Prostate gland (tissue), 2 donors: ENCODE measurements at regions not wholly inside any gene's neighbourhood (a gene's known extent, or its start where the extent isn't known, plus 50 kb on each side); places are given as distances from the start of the nearest gene placed in this dataset.
"Not testable (repeated sequence)": the region's sequence is repeated elsewhere in the genome, so short reads cannot be mapped to it uniquely, and the experiment has no call there.

ENCODE experiments used
- DNase-seq: peaks from one replicate; pipeline ENCODE4 v3.0.0-alpha.2; 2019; ENCODE audit warnings: low spot score
- H3K27ac ChIP-seq, 2 donors: fragments of 200-600 bp; sonication (generic); 2 replicates each; pipeline ENCODE4 v1.5.1; 2017 to 2019
- H3K27me3 ChIP-seq: fragments of 200-600 bp; sonication (generic); replicated peaks from 2 replicates; pipeline ENCODE4 v1.5.1; 2019; ENCODE audit not compliant: insufficient read depth
- H3K36me3 ChIP-seq, 2 donors: fragments of 200-600 bp; sonication (generic); 1 replicate in 1 of 2; 2 replicates in 1 of 2; pipeline versions ENCODE4 v1.5.1 to v1.8.1; 2017 to 2019
- H3K4me1 ChIP-seq: fragments of 200-600 bp; sonication (generic); replicated peaks from 2 replicates; pipeline ENCODE4 v1.5.1; 2019
- H3K4me3 ChIP-seq, 2 donors: fragments of 200-600 bp; sonication (generic); 2 replicates each; pipeline ENCODE4 v1.5.1; 2017 to 2019
- H3K9me3 ChIP-seq: fragments of 200-600 bp; sonication (generic); 2 replicates; pipeline ENCODE4 v1.5.1; 2017
- CTCF ChIP-seq, 4 experiments: fragments of 200-600 bp in 2 of 4; fragments of 450-650 bp in 2 of 4; sonication (generic) in 2 of 4; IDR thresholded peaks; 1 replicate in 3 of 4; 2 replicates in 1 of 4; pipeline ENCODE4 v1.5.1; 2016 to 2019; ENCODE audit warnings: antibody characterized with exemption in 4 of 4, mild to moderate bottlenecking in 2 of 4, moderate library complexity in 2 of 4
- POLR2A ChIP-seq: fragments of 450-650 bp; IDR thresholded peaks from one replicate; pipeline ENCODE4 v1.6.1; 2016; ENCODE audit warnings: antibody characterized with exemption, mild to moderate bottlenecking
- POLR2AphosphoS5 ChIP-seq: sonication (generic); formaldehyde crosslinking; IDR thresholded peaks from one replicate; pipeline ENCODE4 v1.6.1; 2017; ENCODE audit warnings: antibody characterized with exemption
- WGBS: methylation state at CpG from one replicate; pipeline ENCODE4 v1.1.5; 2018; 5-methylcytosine and 5-hydroxymethylcytosine counted together
- intact Hi-C: fragments of 100-400 bp; cut with DNase I; formaldehyde crosslinking; loops from one replicate; pipeline ENCODE4 v1.14.2; 2022

- Histone ChIP-seq H3K36me3 (no peaks in the 10 kb centered on the region), H3K27me3 (no peaks in the 10 kb centered on the region), H3K4me3 (no peak overlapping the region), H3K9me3 (no peaks in the 10 kb centered on the region), H3K4me1 (no peaks in the 10 kb centered on the region), H3K27ac (no peak overlapping the region)
- 47% methylated on average over 2 of the region's 2 CpGs for WGBS
- DNase-seq: no peak
- intact Hi-C loops: no loop called here
- TF ChIP-seq POLR2AphosphoS5: no peak
- TF ChIP-seq POLR2A: no peak
- TF ChIP-seq CTCF (IDR thresholded peaks at IDR 0.05): no peak
Observed at GRCh38 chr1:166738873-166739272, 100.4 kb upstream of the POGK start.

DNA sequence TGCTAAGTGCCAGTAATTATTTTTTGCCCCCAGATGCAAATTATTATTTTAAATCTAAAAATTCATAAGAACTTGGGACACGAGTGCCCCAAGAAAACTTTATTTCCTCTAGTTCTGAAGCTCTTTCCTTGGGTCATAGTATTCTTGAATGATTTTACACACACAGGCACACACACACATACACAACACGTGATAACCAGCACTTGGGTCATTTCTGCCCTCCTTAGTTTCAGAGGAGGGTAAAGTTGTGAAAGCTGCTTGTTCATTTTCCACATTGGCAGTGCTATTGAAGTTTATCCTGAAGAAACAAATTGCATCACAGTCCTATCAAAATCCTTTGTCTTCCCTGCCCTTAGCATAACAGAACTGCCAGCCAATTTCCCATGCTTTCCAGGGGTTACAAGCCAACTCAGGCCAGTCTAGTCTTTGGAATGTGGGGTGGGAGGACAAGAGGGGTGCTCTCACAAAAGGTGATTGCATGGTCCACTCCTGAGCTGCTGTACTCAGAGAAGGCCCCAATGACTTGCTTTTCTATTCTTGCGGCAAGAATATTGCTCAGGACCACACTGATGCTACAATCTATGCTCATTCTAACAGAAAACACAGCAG is 98.5 kb upstream of the POGK start:
- no peaks in the 10 kb centered on the region for H3K4me1 ChIP-seq
- TF ChIP-seq CTCF (IDR thresholded peaks at IDR 0.05): no peak
- TF ChIP-seq POLR2AphosphoS5: no peak
- TF ChIP-seq POLR2A: no peak
- H3K4me3 ChIP-seq: no peak overlapping the region
- no peaks in the 10 kb centered on the region for H3K27me3 ChIP-seq
- WGBS: 84% methylated on average over 3 of the region's 3 CpGs
- H3K9me3 ChIP-seq: no peaks in the 10 kb centered on the region
- intact Hi-C loops: no loop called here
- no peak for DNase-seq
- no peaks in the 10 kb centered on the region for H3K36me3 ChIP-seq
- H3K27ac ChIP-seq: no peak overlapping the region

DNA sequence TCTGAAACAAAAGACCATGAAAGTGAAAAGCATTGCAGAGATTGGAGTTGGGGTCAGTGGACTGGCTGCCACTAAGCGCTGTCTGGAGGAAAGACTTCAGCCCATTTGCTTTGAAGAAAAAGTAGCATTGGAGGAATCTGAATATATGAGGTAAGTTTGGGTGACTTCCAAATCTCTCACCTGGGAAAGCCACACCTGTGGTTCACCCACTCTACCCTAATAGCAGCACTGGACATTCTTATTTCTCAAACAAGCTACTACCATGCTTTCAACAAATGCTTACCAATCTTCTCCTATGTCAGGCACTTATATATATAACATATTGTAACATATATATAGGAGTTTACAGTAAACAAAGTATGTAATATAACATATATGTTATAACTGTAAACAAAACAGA is 76.0 kb upstream of the POGK start:
- TF ChIP-seq POLR2AphosphoS5 (no peak), CTCF (IDR thresholded peaks at IDR 0.05) (no peak), POLR2A (no peak)
- Histone ChIP-seq H3K27me3 (no peaks in the 10 kb centered on the region), H3K9me3 (no peaks in the 10 kb centered on the region), H3K4me1 (no peaks in the 10 kb centered on the region), H3K27ac (no peak overlapping the region), H3K36me3 (no peaks in the 10 kb centered on the region), H3K4me3 (no peak overlapping the region)
- 96% methylated on average over 1 of the region's 1 CpG for WGBS
- intact Hi-C loops: no loop called here
- DNase-seq: no peak

DNA sequence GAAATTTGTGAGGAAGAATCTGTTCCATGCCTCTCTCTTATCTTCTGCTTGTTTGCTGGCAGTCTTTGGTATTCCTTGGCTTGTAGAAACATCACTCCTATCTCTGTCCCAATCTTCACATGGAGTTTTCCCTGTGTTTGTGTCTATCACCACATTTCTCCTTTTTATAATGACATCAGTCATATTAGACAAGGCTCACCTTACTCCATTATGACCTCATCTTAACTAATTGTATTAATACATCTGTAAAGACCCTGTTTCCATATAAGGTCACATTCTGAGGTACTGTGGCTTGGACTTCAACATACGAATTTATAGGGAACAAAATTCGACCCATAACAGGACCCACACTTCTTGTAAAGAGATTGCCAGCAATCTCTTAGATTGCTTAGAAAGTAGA is 72.3 kb upstream of the POGK start:
- Histone ChIP-seq H3K9me3 (no peaks in the 10 kb centered on the region), H3K27ac (no peak overlapping the region), H3K27me3 (no peaks in the 10 kb centered on the region), H3K4me1 (no peaks in the 10 kb centered on the region), H3K4me3 (no peak overlapping the region), H3K36me3 (no peaks in the 10 kb centered on the region)
- TF ChIP-seq POLR2A: no peak
- no peak for DNase-seq
- WGBS: 41% methylated on average over 2 of the region's 2 CpGs
- intact Hi-C loops: no loop called here

- intact Hi-C loops: not testable (repeated sequence)
Observed at GRCh38 chr1:166784646-166785045, 54.6 kb upstream of the POGK start.

GRCh38 chr1:166785987-166786386 is 53.3 kb upstream of the POGK start:
- Histone ChIP-seq H3K4me3 (no peak overlapping the region), H3K36me3 (no peaks in the 10 kb centered on the region), H3K27me3 (no peaks in the 10 kb centered on the region), H3K9me3 (no peaks in the 10 kb centered on the region), H3K27ac (no peak overlapping the region), H3K4me1 (no peaks in the 10 kb centered on the region)
- no peak for TF ChIP-seq CTCF (IDR thresholded peaks at IDR 0.05)
- TF ChIP-seq POLR2AphosphoS5: no peak
- no peak for TF ChIP-seq POLR2A
- no peak for DNase-seq
- intact Hi-C loops: no loop called here
- 89% methylated on average over 1 of the region's 1 CpG for WGBS

More at GRCh38 chr1:166784646-166785045, 54.6 kb upstream of the POGK start:
- DNase-seq, H3K27me3 ChIP-seq, H3K36me3 ChIP-seq, H3K4me3 ChIP-seq, H3K4me1 ChIP-seq, H3K9me3 ChIP-seq, H3K27ac ChIP-seq: not testable (repeated sequence)
- WGBS: 11% methylated on average over 4 of the region's 4 CpGs
